GM12865 (cell line): ENCODE measurements at regions not wholly inside any gene's neighbourhood (a gene's known extent, or its start where the extent isn't known, plus 50 kb on each side); places are given as distances from the start of the nearest gene placed in this dataset.

Experiments
- DNase-seq: peaks from one replicate; pipeline ENCODE4 v3.0.0; 2010; ENCODE audit warnings: low read depth
- H3K4me3 ChIP-seq: 2 replicates; pipeline ENCODE4 v1.5.1; 2011; ENCODE audit warnings: mild to moderate bottlenecking, low read depth, low read length, control low read depth
- TF ChIP-seq, protein P1 (sequence below): IDR thresholded peaks from 2 replicates; pipeline ENCODE4 v1.5.1; 2011; ENCODE audit warnings: low read length, control low read depth, low read depth, inconsistent platforms; ENCODE audit not compliant: insufficient read depth; ENCODE audit errors: missing control alignments

GRCh38 chr4:19534159-19534558 is 717.5 kb upstream of the SLIT2 start:
- TF ChIP-seq, protein P1, sequence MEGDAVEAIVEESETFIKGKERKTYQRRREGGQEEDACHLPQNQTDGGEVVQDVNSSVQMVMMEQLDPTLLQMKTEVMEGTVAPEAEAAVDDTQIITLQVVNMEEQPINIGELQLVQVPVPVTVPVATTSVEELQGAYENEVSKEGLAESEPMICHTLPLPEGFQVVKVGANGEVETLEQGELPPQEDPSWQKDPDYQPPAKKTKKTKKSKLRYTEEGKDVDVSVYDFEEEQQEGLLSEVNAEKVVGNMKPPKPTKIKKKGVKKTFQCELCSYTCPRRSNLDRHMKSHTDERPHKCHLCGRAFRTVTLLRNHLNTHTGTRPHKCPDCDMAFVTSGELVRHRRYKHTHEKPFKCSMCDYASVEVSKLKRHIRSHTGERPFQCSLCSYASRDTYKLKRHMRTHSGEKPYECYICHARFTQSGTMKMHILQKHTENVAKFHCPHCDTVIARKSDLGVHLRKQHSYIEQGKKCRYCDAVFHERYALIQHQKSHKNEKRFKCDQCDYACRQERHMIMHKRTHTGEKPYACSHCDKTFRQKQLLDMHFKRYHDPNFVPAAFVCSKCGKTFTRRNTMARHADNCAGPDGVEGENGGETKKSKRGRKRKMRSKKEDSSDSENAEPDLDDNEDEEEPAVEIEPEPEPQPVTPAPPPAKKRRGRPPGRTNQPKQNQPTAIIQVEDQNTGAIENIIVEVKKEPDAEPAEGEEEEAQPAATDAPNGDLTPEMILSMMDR, result no peak
- no peak for DNase-seq
- H3K4me3 ChIP-seq, result no peak overlapping the region

DNA sequence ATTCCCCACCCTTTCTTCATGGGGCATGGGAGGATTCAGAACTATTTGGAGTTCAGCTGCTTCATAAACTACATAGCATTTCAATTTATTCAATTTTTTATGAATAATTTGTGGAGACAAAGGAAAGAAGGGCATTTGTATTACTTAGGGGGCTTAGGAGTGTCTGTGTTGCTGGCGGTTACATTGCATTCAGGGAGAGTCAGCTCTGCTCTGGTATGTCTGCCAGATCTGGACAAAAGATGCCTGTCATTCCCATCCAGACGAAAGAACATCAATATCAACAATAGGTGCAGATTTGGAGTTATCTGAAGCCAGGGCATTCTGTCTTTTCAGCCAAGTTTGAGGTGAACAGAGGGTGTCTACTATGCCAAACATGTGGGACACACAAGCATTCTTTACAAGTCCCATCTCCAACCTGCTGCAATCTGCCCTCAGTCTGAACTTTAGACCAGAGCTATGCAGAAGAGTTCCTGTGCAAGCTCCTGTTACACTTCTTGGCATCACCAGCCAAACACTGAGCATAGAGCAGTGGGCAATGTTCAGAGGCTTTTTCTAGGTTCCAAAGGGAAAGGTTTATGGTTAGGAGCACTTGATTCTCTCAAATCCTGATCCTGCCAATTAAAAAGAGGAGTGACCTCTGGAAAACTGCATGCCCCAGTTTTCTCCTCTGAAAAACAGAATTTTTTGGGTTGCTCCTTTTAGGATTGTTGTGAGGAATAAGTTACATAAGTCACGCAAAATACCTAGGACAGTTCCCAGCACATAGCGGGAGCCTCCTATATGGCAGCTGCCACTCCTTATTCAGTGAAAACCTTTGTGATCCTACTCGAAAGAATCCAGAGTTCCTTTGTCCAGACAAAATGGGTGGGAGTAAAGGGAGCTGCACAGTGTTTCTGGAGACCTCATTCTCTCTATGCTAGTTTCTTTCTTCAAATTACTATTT is 719.5 kb upstream of the SLIT2 start:
- TF ChIP-seq, protein P1, result no peak
- DNase-seq, result no peak
- H3K4me3 ChIP-seq, result no peak overlapping the region

DNA sequence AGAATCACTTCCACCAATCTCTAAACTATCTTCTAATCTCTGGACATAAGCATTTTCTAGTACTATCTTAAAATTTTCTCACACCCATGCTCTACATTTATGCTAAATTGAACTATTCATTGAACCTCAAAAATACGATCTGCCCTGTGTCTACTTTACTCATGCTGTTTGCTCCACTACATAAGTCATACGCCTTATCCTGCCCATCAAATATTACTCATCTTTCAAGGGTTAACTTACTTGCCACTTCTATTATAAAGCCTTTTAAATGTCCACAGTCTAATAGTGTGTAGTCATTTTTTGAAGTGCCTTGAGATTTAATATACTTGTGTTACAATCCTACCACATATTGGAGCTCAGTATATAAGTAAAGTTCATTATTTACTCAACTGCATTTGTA is 727.7 kb upstream of the SLIT2 start:
- TF ChIP-seq, protein P1, result no peak
- DNase-seq, result no peak
- no peak overlapping the region for H3K4me3 ChIP-seq

DNA sequence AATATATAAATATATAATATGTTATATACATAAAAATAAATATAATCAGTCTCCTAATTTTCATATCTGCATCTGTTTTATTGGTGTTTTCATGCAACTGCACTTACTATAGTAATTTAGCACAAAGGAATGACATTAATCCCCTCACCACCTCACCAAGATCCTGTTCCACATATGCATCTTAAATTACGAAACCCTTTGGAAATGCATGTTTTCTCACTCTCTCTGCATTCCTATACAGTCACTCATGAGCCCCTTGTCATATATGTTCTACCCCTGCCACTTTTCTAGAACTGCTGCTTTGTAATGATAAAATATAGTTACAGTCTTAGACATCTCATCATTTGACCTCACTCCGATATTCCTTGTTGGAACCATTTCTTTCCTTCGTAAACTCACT is 728.7 kb upstream of the SLIT2 start:
- no peak overlapping the region for H3K4me3 ChIP-seq
- no peak for DNase-seq
- TF ChIP-seq, protein P1, result no peak

- no peak for DNase-seq
Observed at GRCh38 chr4:19520939-19521520, 730.7 kb upstream of the SLIT2 start.

DNA sequence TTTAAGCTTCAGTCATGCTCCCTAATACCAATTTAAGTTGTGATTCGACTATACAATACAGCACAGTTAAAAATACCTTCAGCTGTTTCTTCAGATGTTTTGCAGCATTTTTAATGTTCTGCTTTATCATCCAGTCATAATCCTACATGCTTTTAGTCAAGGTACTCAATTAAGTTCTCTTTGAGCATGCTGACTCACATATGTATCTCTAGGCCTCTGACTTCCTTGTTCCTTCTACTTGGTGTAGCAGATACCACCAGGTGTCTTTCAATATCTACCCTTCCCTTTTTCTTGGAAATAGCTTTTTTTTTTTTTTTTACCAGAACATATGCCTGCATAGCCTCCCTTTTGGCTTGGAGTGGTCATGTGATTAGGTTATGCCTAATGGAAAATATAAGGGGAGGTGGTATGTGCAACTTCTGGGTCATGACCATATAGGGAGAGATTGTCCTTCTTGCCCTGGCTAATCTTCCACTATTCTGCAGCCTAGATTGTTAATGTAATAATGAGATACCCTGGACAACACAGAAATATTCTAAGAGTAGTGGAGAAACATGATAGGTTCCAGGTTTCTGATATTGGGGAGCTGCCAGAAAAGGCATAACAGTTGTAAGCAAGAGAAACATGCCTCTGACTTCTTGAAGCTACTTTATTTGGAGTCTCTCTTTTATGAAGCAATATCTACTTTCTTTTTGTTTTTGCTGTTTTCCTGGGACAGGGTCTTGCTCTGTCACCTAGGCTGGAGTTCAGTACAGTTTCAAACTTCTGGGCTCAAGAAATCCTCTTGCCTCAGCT is 737.2 kb upstream of the SLIT2 start:
- no peak overlapping the region for H3K4me3 ChIP-seq
- no peak for DNase-seq
- TF ChIP-seq, protein P1, result no peak

More at GRCh38 chr4:19520939-19521520, 730.7 kb upstream of the SLIT2 start:
- H3K4me3 ChIP-seq, result no peak overlapping the region
- TF ChIP-seq, protein P1, result no peak
